ENCODE measurements at regions not wholly inside any gene's neighbourhood (a gene's known extent, or its start where the extent isn't known, plus 50 kb on each side); places are given as distances from the start of the nearest gene placed in this dataset.

GRCh38 chr12:58532855-58533608, 387.3 kb downstream of the LRIG3 start:
- TF ChIP-seq CTCF (IDR thresholded peaks at IDR 0.05 in 2 of 3, conservative IDR thresholded peaks at IDR 0.05 in 1 of 3; ENCODE audit: borderline replicate concordance in 1 of 3, insufficient read depth in 1 of 3, low read depth in 2 of 3, low read length in 2 of 3): no peak
- no peak for TF ChIP-seq ELF1 (IDR thresholded peaks at IDR 0.05; ENCODE audit: borderline replicate concordance, low read depth)
- no peak for TF ChIP-seq POLR2AphosphoS5 (IDR thresholded peaks at IDR 0.05; ENCODE audit: low read depth, low read length)
